Peyer's patch (tissue), 4 donors: ENCODE measurements at regions not wholly inside any gene's neighbourhood (a gene's known extent, or its start where the extent isn't known, plus 50 kb on each side); places are given as distances from the start of the nearest gene placed in this dataset.

Experiments
- CTCF ChIP-seq, 6 experiments: fragments of 450-650 bp in 4 of 6; fragments of 200-600 bp in 2 of 6; sonication (generic) in 1 of 6; IDR thresholded peaks; one replicate each; pipeline ENCODE4 v1.5.1; 2017 to 2019; ENCODE audit warnings: antibody characterized with exemption in 6 of 6, mild to moderate bottlenecking in 3 of 6, moderate library complexity in 1 of 6
- POLR2A ChIP-seq, 2 donors: fragments of 450-650 bp; IDR thresholded peaks; one replicate each; pipeline ENCODE4 v1.5.1; 2017; ENCODE audit warnings: antibody characterized with exemption in 2 of 2, mild to moderate bottlenecking in 2 of 2, moderate library complexity in 2 of 2

GRCh38 chr3:177523872-177524438, 326.7 kb upstream of the TBL1XR1 start:
- TF ChIP-seq POLR2A (IDR thresholded peaks at IDR 0.05) (no peak), CTCF (IDR thresholded peaks at IDR 0.05) (no peak)
